GM19023 (cell line): ENCODE measurements at regions not wholly inside any gene's neighbourhood (a gene's known extent, or its start where the extent isn't known, plus 50 kb on each side); places are given as distances from the start of the nearest gene placed in this dataset.
"Not testable (repeated sequence)": the region's sequence is repeated elsewhere in the genome, so short reads cannot be mapped to it uniquely, and the experiment has no call there.

Source experiments
- ATAC-seq: cut with Tn5 transposase; IDR thresholded peaks from one replicate; pipeline ENCODE4 v1.9.1; 2021; ENCODE audit warnings: mild to moderate bottlenecking, moderate library complexity; ENCODE audit not compliant: unreplicated experiment

DNA sequence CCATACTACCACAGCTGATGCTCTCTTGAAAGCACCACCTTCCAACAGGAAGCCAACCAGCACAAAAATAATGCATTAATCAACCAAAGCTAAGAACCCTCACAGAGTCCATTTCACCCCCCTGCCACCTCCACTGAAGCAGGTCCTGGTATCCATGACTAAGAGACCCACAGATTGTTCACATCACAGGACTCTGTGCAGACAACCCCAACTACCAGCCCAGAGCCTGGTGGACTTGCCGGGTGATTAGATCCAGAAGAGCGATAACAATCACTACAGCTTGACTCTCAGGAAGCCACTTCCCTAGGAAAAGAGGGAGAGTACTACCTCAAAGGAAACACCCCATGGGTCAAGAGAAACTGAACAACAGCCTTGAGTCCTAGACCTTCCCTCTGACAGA lies 528.1 kb downstream of the KIF20B start:
- ATAC-seq, result no peak

DNA sequence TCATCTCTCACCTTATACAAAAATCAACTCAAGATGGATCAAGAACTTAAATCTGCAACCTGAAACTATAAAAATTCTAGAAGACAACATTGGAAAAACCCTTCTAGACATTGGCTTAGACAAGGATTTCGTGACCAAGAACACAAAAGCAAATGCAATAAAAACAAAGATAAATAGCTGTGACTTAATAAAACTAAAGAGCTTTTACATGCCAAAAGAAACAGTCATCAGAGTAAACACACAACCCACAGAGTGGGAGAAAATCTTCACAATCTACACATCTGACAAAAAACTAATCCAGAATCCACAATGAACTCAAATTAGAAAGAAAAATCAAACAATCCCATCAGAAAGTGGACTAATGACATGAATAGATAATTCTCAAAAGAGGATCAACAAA lies 532.4 kb downstream of the KIF20B start:
- ATAC-seq, result not testable (repeated sequence)

DNA sequence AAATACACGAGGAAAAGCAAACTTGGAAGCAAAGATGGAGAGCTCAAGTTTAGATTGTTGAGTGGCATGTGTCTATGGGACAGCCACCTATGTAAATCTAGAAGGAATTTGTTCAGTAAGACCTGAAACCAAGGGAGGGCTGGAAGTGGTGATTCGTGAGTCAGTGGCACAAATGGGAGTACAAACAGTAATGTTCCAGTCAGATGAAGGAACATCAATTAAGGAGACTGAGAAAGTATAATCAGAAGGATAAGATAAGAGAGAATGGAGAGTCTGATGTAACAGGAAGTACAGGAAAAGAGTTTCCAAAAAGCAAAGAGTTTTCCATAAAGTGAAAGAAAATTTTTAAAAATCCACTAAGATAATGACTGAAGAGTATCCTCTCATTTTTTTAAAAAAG lies 544.2 kb downstream of the KIF20B start:
- no peak for ATAC-seq

DNA sequence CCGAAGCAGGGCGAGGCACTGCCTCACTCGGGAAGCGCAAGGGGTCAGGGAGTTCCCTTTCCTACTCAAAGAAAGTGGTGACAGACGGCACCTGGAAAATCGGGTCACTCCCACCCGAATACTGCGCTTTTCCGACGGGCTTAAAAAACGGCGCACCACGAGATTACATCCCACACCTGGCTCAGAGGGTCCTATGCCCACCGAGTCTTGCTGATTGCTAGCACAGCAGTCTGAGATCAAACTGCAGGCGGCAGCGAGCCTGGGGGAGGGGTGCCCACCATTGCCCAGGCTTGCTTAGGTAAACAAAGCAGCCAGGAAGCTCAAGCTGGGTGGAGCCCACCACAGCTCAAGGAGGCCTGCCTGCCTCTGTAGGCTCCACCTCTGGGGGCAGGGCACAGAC lies 549.4 kb downstream of the KIF20B start:
- not testable (repeated sequence) for ATAC-seq

DNA sequence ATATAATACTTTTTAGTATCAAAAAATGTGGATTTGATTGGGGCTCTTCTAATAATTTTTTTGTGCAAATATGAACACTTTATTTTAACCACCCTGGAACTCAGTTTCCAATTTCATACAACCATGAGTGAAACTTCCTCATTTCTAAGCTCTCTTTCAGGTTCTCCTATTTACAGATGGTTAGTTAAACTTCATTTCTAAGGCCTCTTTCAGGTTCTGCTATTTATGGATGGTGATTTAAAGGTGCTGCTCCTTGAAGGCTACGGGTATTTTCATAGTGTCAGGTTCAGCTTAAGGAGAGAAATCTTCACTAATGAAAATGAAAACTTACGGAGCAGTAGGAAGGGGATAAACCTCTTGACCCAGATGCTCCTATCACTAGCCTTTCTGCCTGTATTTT lies 568.3 kb downstream of the KIF20B start:
- no peak for ATAC-seq

DNA sequence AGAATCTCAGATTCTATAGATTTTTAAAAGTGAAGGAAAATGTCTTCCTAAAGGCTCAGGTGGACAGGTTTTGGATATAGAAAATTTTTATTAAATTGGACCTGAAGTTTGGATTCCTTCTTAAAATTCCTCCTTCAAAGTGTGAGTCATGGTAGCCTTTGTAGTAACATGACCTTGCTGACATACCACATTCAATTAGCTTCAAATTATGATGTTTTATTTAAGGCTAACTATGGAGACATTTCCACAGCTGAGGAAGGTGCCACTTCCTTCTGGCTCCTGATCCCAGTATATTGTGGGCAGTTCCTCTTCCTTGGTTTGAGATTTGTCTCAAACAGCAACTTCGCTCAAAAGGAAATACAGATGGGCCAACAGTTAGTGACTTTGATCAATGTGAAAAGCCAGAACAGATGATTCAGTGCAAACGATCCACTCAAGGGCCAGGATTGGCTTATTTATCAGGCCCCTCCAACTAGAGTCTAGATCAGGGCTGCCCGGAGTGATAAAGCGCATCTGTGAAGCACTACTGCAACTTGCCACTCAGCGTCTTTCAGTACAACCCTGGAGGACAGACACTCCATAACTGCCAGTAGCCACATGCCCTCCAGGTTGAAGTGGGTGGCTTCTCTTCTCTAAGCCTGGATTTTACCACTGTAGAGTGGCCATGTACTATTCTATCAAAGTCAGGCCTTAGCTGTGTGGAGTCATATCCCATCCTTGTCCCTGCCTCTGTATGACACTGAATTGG lies 573.5 kb downstream of the KIF20B start:
- no peak for ATAC-seq

DNA sequence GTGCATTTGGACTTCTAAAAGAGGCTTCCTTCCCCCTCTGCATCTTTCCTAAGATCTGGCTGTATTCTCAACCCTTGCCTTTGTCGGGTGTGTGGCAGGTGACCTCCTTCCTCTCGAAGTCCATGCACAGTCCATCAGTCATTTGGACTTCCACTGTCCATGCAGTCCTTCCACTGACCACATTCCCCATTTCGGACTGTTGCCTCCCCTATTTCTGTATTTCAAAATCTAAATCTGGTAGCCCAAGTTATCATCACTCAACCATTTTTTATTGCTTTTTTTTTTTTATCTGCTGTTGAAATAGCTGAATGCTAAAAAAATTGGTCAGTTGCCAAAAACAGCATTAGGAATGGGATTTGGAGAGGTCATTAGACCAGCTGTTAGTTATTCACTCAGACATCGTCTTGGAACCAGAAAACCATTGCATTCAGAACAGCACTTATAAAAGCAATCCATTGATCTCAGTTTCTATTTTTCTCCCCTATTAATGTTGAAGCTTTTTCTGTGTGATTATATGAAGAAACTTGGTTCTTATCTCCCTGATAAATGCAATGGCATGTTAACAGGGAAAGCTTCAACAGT lies 575.6 kb downstream of the KIF20B start:
- no peak for ATAC-seq

DNA sequence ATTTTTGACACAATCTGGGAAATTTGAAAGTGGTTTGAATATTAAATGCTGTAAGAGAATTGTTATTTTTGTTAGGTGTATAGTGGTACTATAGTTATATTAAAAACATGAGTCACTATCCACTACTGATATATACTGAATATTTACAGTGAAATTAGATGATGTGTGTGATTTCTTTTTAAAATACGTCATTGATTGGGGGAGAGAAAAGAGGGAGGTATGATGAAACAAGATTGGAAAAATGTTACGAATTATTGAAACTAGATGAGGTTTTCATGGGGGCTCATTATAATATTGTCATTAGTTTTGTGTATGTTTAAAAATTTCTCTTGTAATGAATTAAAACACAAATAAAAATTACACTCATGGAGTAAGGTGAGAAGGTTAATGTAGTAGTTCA lies 571.4 kb downstream of the HTR7 start:
- no peak for ATAC-seq

DNA sequence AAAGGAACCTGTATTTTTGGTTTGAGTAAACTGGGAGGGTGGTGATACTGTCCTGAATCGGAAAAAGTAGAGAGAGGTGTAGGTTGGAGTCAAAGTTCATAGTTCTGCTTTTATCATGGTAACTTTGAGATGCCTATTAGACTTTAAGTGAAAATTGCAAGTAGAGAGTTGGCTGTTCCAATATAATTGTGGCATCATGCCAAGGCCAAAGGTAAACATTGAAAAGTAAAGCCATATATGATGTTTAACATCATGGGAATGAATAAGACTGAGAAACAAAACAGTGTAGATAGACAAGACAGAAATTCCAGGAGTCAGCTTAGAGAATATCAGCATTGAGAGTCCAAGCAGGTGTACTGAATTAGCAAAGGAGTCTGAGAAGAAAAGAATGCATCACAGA lies 570.9 kb downstream of the HTR7 start:
- ATAC-seq, result no peak

DNA sequence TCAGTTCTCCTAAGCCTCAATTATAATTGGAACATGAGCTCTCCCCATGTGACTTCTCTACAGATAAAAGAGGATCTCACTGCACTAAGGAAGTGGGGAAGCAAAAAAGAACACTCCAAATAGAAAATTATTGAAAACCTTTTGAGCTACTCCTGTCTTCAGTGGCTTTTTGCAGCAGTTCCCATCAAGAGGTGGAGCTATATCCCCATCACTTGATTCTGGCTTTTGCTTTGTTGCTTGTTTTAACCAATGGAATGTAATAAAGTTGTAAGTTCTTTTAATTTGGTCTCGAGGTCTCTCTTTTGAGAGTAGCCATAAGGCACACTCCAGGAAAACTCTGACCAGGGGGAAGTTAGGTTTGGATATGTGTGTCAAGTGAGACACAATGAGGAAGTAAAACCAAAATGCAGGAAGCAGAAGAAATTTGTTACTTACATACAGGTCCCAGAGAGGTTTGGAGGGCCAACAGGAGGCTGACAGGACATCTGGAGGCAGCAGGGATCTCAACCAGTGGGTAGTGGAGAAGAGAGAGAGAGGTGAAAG lies 569.4 kb downstream of the HTR7 start:
- ATAC-seq, result no peak

DNA sequence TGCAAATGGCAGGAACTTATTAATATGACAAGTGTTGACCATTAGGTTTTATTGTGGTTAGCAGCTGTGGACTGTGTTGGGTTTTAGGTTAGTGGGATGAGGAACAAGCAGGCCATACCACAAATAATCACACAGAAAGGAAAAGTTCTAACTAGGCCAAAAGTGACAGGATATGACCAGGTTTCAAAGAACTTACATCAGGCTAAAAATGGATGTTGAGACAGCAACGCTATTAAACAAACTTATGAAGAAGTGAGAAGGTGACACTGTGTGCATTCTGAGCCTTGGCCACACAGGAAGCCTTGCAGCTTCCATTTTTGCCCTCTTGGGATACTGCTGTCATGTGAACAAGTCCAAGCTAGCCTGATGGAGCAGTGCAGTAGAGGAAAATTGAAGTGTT lies 568.8 kb downstream of the HTR7 start:
- ATAC-seq, result no peak

DNA sequence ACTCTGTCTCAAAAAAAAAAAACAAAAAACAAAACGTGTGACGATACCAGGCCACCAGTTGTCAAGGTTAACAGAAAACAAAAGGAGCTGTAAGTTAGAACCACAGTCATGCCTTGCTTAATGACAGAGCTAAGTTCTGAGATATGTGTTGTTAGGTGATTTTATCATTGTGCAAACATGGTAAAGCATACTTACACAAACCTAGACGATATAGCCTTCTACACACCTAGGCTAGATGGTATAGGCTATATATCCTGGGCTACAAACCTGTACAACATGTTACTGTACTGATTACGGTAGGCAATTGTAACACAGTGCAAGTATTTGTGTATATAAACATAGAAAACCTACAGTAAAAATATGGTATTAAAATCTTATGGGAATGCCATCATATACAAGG lies 564.2 kb downstream of the HTR7 start:
- no peak for ATAC-seq

DNA sequence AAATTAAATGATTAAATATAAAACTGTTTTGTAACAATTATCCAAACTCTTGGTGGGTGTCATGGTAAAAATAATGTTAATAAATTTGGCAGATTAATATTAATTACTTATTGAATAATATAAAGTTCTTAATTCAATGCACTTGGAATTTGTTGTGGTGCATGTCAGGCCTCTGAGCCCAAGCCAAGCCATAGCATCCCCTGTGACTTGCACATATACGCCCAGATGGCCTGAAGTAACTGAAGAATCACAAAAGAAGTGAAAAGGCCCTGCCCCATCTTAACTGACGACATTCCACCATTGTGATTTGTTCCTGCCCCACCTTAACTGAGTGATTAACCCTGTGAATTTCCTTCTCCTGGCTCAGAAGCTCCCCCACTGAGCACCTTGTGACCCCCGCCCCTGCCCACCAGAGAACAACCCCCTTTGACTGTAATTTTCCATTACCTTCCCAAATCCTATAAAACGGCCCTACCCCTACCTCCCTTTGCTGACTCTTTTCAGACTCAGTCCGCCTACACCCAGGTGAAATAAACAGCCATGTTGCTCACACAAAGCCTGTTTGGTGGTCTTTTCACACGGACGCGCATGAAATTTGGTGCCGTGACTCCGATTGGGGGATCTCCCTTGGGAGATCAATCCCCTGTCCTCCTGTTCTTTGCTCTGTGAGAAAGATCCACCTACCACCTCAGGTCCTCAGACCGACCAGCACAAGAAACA lies 562.9 kb downstream of the HTR7 start:
- not testable (repeated sequence) for ATAC-seq

DNA sequence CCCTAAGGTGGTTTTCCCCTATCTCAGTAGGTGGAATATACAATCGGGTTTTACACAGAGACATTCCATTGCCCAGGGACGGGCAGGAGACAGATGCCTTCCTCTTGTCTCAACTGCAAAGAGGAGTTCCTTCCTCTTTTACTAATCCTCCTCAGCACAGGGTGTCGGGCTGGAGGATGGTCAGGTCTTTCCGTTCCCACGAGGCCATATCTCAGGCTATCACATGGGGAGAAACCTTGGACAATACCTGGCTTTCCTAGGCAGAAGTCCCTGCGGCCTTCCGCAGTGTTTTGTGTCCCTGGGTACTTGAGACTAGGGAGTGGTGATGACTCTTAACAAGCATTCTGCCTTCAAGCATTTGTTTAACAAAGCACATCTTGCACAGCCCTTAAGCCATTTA lies 555.8 kb downstream of the HTR7 start:
- not testable (repeated sequence) for ATAC-seq

DNA sequence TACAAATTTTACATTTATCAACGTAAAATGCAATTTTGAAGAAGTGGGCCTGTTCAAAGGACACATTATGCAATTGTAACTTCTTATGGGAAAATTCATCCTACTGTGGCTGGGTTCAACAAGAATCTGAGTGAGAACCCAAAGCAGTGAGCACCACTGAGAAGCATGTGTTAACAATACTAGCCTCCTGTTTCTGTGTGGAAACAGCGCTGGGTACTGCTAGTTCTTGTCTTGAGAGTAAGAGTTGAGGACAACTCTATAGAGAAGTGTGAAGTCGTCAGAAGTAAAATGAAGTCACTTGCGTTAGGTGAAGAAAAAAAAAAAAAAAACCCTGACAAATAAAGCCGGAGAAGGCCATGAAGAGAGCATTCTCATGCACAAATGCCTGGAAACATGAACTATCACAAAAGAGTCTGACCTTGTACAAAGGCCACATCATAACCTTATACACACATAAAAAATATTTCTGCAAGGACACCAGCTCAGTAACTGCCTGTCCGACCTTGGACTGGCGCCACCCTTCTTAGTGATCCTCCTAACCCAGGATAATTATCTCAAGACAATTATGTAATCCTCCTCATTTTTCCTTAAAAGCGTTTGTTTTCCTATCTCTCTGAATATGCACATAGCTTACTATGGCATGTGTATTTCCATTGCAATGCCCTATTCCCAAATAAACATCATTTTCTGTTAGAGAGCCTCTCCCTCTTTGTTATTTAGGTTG lies 554.9 kb downstream of the HTR7 start:
- ATAC-seq, result no peak

DNA sequence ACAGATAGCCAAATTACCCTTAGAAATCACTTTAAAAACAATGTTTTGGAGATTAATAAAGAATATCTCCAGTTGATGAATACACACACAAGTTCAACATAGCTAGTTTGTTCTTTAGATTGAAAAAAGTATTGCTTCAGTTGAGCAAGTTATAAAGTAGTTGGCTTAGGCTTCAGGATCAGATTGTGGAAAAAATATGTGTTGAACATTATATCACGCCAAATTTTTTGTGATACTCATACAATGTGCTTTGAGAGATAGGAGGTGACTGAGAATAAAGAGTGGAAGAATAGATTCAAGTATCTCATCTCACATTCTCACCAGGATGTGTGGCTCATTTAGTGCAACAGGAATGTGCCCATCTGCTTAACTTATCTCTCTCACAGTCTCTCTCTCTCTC lies 553.3 kb downstream of the HTR7 start:
- no peak for ATAC-seq

DNA sequence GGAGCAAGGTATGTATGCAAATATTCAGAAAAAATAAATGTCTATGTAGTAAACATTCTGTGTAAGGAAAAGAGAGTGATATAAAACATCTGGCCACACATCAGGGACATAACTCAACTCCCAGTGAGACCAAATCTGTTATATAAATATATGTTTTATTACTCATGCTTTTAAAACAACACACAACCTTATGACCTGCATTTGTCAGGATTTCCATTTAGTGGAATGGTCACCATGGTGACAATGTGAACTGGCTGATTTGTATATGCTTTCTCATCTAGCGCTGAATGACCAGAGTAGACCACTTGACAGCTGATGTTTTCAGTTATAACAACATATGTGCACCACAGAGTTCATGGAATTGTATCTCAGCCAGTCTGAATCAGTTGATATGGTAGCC lies 551.7 kb downstream of the HTR7 start:
- no peak for ATAC-seq

DNA sequence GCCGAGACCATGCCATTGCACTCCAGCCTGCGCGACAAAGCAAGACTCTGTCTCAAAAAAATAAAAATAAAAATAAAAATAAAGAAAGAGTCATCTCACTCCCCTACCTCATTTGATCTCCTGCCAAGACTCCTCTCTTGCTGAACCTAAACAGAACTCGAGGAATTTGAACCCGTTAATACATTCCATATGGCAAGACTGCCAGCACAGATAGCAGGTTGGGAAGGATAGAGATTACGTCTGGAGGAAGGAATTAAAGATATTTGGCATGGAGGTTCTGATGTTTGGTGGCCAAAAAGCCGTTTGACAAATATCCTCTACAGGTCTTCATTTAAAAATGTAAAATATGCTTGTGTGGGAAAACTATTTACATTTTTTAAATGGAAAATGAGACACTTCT lies 549.6 kb downstream of the HTR7 start:
- no peak for ATAC-seq

DNA sequence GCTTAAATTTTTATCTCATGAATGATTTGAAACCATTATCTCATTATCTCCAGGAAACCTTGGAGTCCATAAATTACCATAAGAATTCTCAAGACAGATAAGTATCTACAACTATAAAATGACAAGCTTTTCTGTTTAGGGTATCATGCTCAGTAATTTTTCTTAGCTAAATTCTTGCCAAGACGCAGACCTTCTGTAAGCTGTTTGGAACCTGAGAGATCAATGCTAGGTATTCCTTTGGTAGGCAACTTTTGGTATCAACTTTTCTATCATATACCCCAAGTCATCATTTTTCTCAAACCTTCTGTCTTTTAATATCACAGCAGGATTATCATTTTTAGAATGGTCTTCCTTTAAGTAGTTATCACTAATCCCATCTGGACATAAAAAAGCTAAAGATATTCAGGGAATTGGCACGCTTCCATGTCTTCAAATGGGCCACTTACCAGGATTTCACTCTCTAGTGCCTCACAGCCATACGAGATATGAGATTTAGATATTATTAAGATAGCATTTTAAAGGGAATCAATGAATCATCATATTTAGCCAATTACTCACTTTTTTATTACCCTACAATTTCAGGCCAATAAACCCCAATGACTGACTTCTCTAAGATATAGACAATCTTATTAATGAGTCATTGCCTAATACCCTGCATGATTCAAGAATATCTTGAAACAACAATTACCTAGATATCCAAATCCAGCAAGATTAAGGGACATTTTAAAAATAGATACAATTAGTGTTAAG lies 544.1 kb downstream of the HTR7 start:
- ATAC-seq, result no peak

DNA sequence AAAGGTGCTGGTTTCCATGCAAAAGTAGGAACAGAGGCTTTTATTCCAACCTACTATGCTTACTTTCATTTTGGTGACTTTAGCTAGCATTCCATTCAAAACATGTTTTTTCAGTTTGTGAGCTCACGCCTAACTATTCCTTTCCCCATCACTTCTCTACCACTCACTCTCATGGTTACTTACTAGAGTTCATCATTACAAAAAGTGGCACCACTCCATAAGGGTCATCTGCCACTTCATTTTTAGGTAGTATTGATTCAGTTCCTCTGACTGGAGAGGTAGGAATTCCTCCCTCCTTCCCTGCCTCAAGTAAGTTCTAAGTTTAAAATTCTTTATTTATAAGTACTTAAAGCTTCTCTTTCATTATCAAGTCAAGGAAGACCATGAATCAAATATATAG lies 543.1 kb downstream of the HTR7 start:
- ATAC-seq, result no peak

DNA sequence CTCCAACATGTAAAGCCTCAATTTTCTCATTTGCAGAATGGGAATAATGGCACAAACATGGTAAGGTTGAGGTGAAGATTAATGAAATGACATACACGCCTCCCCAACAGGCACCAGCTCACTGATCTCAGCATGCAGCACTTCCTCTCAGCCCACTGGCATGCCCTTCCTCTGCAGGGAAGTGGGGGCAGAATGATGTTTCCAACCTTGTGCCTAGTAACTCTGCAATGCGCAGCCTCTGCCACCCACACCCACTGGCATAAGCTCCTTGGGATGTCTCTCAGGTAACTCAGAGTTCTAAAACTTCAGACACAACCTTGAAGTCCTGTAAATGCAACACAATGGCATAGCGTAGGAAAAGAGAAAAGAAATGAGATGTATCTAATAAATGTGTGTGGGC lies 540.7 kb downstream of the HTR7 start:
- ATAC-seq, result no peak
